DOHH2 (cell line): ENCODE measurements at regions not wholly inside any gene's neighbourhood (a gene's known extent, or its start where the extent isn't known, plus 50 kb on each side); places are given as distances from the start of the nearest gene placed in this dataset.
"Not testable (repeated sequence)": the region's sequence is repeated elsewhere in the genome, so short reads cannot be mapped to it uniquely, and the experiment has no call there.

Experiments
- EZH2phosphoT487 ChIP-seq: fragments of 200-600 bp; sonication (generic); IDR thresholded peaks from 2 replicates; pipeline ENCODE4 v1.6.1; 2017; ENCODE audit warnings: borderline replicate concordance, mild to moderate bottlenecking, antibody characterized with exemption, low read length, moderate library complexity, mixed read lengths
- TF ChIP-seq, protein P1 (sequence below): fragments of 200-600 bp; sonication (generic); IDR thresholded peaks from one replicate; pipeline ENCODE4 v1.5.1; 2014; ENCODE audit warnings: antibody characterized with exemption, mild to moderate bottlenecking, low read depth, low read length; ENCODE audit not compliant: poor library complexity, severe bottlenecking

DNA sequence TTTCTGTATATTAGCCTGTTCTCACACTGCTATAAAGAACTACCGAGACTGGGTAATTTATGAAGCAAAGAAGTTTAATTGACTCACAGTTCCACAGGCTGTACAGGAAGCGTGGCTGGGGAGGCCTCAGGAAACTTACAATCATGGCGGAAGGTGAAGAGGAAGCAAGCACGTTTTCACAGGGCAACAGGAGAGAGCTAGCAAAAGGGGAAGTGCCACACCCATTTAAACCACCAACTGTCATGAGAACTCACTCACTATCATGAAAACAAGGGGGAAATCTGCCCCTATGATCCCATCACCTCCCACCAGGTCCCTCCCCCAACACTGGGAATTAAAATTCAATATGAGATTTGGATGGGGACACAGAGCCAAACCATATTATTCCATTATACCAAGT lies 358.6 kb downstream of the OTUD1 start:
- TF ChIP-seq, protein P1, sequence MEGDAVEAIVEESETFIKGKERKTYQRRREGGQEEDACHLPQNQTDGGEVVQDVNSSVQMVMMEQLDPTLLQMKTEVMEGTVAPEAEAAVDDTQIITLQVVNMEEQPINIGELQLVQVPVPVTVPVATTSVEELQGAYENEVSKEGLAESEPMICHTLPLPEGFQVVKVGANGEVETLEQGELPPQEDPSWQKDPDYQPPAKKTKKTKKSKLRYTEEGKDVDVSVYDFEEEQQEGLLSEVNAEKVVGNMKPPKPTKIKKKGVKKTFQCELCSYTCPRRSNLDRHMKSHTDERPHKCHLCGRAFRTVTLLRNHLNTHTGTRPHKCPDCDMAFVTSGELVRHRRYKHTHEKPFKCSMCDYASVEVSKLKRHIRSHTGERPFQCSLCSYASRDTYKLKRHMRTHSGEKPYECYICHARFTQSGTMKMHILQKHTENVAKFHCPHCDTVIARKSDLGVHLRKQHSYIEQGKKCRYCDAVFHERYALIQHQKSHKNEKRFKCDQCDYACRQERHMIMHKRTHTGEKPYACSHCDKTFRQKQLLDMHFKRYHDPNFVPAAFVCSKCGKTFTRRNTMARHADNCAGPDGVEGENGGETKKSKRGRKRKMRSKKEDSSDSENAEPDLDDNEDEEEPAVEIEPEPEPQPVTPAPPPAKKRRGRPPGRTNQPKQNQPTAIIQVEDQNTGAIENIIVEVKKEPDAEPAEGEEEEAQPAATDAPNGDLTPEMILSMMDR = not testable (repeated sequence)
- TF ChIP-seq EZH2phosphoT487 = not testable (repeated sequence)
